Erythroblast (primary cell): ENCODE measurements at regions not wholly inside any gene's neighbourhood (a gene's known extent, or its start where the extent isn't known, plus 50 kb on each side); places are given as distances from the start of the nearest gene placed in this dataset.

Source experiments
- DNase-seq, 2 experiments: peaks; one replicate each; lab custom pipeline; 2025; lab: John Stamatoyannopoulos, UW
- GATA1 ChIP-seq: IDR thresholded peaks from 2 replicates; pipeline ENCODE4 v1.6.1; 2011; ENCODE audit warnings: low read depth, mild to moderate bottlenecking, control low read depth, low read length, moderate library complexity
- POLR2A ChIP-seq: IDR thresholded peaks from 2 replicates; pipeline ENCODE4 v1.6.1; 2011; ENCODE audit warnings: mild to moderate bottlenecking, low read length

DNA sequence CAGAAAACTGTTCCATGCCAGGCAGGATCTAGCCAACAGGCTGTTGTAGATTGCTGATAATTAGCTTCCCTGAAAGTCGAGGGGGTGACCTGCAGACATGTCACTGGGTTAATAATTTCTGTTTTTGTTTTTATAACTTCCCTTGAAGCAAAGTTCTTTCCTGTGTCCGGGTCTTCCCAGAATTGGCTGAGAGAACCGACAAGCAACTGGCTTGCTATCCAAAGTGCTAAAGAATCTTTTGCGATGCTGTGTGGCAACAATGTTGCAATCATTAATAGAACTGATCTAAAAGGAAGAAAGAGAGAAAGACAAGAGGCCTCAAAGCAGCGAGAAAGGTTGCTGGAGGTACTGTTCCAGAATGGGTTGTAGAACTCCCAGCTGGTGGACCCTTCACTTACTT lies 132.1 kb upstream of the DPP6 start:
- no peak for TF ChIP-seq GATA1
- no peak for TF ChIP-seq POLR2A

DNA sequence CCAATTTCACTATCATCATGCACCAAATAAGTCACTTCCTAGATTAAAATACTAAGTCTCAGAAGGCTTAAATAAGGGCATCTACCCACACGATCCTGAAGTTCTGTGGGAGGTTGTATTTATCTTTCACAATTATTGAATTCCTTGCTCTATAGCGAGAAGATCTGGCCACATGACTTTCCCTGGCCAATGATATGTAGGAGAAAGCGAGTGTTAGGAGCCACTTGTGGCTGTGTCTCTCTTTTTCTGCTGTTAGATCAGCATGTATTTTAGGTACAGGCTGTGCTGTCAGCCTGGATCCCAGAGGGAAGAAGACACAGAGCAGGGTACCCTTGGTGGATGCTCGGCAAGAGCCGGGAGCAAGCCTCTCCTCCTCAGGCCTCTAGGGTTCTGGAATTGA lies 131.3 kb upstream of the DPP6 start:
- no peak for DNase-seq
- TF ChIP-seq POLR2A = no peak
- TF ChIP-seq GATA1 = no peak

More for the DNA sequence above, 132.1 kb upstream of the DPP6 start:
- no peak for DNase-seq

DNA sequence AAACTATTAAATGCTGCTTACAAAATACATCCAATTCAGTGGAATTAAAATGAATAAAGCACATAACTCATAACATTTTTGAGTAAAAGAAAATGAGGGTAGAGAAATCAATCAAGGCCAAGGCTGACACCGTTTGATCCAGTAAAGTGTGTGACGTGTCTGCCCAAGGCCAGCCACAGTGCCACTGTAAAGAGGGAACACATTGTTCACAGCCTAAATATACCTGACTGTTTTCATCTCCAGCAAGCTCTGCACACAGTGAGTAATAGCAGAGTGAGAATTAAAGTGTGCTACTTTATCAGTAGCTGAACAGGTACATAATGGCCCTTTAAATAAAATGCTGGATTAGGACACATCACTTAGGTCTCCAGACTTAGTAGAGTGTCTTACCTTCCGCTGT lies 130.8 kb upstream of the DPP6 start:
- TF ChIP-seq GATA1 (no peak), POLR2A (no peak)
- DNase-seq = no peak

DNA sequence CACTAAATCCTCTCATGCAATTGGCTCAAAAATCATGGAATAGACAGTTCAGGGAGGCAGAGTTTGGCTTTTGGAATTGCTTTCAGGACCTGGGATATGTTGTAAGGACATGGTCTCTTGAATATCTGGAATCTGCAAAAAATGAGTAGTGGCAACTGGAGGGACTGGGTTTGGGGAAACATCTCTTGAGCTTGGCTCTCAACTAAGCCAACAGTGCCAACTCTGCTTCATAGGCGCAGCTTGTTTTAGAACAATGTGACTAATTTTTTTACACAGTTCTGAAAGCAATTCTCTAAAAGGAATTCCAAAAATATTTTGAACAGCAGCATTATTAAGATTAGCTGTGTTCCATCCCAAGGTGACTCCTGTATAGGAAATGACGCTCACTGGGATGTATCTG lies 121.5 kb upstream of the DPP6 start:
- TF ChIP-seq GATA1 (no peak), POLR2A (no peak)
- no peak for DNase-seq

DNA sequence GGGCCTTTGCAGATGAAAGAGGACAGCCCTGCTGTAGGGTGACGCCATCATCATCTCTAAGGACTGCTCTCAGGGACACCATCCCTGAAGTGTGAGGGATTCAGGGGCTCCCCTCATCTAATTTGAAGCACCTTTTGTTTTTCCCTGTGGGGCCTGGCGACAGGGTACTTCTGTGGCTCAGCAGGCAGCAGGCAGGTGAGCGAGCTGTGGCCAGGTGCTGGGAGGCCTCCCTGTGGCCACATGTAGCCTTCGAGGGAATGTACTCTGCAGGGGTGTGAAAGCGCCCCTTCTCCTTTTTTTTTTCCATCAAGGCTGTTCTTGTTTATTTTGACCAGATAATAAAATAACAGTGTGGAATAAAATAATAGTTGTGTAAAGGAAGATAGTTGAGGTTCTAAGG lies 118.2 kb upstream of the DPP6 start:
- no peak for DNase-seq
- no peak for TF ChIP-seq POLR2A
- TF ChIP-seq GATA1 = no peak

DNA sequence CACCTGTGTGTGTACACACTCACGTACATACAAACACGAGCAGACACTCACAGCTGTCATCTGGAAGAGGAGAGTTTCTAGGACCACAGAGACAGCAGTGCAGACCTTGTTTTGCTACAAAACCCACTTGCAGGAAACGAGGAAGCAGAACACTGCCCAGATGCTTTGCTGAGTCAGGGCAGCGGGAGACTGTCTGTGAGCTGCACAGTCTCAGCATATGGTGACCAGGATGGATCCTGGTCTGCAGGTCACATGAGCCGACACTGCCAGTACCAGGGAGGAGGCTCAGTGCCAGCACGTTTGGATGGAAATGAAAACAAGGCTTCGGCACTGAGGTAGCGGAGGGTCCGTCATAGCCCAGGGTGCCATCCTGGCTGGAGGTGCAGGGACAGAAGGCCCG lies 117.6 kb upstream of the DPP6 start:
- no peak for TF ChIP-seq GATA1
- TF ChIP-seq POLR2A = no peak
- DNase-seq = no peak

DNA sequence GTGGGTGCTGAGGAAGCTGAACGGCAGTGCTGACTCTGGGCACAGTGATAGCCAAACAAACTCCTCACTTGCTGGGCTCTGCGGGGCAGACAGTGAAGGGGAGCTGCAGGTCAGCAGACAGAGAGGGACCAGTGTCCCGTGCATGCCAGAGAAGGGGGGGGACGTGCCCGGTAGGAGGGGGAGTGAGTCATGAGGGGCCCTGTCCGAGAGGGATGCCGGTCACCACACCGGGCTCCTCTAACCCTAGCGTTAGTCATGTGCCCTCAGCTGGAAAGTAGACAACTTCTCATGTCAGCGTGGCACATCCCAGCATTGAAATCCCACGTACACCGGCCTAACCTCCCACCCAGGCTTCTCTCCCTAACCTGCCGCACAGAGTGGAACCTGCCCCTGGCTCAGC lies 117.1 kb upstream of the DPP6 start:
- TF ChIP-seq GATA1 (no peak), POLR2A (no peak)
- DNase-seq = no peak

DNA sequence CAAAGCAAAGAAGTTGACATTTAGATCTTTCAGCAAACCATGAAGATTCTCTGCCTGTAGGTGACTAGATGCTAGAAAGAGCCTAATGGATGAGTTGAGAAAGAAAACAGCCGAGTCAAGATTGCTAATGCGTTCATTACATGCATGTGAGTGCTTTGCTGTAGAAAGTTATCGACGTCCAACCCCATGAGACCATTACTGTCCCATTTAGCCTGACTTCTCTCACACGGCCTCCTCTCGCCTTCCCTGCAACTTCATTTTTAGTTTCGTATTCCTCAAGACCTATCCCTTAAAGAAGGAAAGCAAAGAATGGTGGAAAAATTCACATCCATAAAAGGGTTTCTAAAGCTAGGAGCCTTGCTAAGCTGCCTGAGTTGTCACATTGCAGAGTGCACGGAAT lies 113.7 kb upstream of the DPP6 start:
- DNase-seq = no peak
- TF ChIP-seq GATA1 (no peak), POLR2A (no peak)

DNA sequence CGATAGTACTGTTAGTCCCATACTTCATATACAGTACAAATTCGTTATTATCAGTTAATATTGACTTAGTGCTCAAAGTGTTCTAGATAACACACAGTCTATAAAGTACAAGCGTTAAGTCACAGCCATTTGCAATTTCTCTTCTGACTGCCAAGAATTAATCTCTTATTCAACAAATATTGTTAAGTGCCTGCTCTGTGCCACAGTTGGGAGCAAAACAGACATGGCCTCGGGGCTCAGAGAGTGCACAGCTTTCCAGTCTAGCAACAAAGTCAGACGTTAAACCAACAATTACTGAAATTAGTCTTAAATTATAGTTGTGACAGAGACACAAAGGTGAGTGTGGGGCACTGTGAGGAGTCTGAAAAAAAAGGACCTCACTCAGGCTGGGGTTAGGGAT lies 113.0 kb upstream of the DPP6 start:
- TF ChIP-seq POLR2A = no peak
- no peak for TF ChIP-seq GATA1
- DNase-seq = no peak

DNA sequence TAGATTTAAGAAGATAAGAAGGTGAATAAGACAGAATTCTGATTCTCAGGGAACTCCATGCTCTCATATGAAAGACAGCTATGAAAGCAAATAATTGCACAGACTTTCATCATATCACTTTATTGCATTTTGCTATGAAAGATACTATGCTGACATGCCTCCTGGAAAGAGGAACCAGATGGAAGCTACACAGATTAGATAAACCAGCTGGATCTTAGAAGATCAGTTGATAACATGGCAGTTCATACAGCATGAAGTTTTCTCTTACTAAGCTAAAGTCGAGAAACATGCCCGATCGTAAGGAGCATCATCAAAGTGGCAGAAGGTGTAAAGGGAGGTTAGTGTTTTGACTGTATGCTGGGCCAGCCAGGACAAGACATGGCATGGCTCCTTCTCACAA lies 112.5 kb upstream of the DPP6 start:
- DNase-seq = no peak
- TF ChIP-seq POLR2A (no peak), GATA1 (no peak)

DNA sequence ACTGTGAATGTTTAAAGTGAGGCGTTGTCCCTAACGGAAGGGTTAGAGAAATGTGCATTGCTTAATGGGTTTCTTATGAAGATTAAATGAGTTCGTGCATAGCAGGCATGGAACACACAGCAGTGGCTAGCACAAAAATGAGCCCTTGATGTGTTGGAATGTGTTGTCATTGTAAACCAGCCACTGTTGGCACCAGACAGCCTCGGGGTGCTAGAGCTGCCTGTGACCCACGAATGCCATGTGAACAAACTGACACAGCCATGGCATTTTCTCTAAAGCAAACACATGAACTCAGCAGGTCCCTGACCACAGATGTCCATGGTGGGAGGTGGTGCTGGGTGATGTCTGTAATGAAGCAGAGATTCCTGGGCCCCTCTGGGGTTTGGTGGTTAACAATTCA lies 111.1 kb upstream of the DPP6 start:
- DNase-seq = no peak
- TF ChIP-seq GATA1 (no peak), POLR2A (no peak)

DNA sequence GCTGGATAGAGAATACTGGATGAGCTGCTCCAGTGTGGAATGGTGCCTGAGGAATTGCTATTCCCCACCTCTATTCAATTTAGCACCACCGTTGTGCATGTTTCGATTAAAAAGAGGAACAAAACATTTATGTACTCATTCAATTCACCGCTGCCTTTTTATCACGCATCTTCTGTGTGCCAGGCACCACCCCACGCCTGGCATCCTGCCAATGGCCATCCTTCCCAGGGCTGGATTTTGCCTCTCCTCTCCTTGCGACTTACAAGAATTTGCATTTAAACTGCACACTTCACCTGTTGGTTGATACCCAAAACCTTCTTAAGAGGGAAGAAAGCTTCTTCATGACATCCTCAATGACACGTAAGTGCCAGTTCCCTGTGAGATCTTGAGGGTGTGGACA lies 110.2 kb upstream of the DPP6 start:
- TF ChIP-seq POLR2A = no peak
- no peak for TF ChIP-seq GATA1

DNA sequence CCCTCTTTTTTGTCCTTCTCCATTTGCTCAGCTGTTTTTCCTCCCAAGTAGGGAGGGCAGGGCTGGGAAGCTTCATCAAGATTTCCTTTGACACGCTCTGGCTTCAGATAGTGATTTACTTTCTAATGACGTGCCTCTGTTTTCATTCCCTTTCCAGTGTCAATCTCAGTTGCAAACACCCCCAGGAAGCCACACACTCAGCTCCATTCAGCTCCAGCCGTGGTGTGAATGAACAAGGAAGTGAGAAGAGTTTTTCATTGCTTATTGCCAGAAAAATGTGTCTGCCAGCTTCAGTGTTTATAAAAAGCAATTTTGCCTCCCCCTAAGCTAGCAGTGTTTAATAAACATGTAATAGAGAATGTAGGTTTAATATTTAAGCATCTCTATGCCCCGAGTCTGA lies 108.7 kb upstream of the DPP6 start:
- TF ChIP-seq POLR2A = no peak
- no peak for TF ChIP-seq GATA1
- no peak for DNase-seq

More for the DNA sequence above, 110.2 kb upstream of the DPP6 start:
- no peak for DNase-seq

DNA sequence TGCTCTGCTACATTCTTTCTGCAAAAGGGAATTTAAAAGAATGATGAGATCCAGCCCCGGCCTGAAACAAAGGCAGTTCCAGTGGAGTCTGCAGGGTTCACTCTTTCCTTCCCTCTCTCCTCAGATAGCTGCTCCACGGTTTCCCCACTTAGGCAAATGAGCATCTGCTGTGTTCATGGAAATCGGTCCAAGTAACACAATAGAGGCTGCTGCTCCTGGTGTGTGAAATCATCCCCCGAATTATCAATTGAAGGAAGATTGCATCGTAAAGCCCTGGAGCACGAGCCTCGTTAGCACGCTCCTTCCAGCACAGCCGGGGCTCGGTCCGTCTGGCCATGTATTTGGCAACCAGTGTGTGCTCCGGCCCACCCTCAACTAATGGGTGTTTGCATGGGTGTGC lies 108.3 kb upstream of the DPP6 start:
- TF ChIP-seq POLR2A (no peak), GATA1 (no peak)

DNA sequence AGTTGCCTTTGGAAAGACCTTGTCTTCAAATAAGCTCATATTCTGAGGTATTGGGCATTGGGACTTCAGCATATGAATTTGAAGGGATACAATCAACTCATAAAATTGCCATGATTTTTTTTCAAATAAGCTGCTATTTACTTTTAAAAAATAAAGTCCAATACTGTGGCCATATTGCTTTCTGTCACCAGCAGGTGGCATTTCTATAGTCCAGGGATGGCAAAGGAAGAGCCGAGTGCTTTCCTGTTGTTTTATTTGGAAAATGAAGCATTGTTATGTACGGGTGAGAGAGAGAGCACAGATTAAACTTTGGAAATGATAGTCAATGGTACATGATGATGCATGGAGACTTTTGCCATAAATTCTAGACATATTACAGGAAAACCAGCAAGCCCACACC lies 104.1 kb upstream of the DPP6 start:
- TF ChIP-seq POLR2A = no peak
- no peak for TF ChIP-seq GATA1

More for the DNA sequence above, 108.3 kb upstream of the DPP6 start:
- DNase-seq = no peak

DNA sequence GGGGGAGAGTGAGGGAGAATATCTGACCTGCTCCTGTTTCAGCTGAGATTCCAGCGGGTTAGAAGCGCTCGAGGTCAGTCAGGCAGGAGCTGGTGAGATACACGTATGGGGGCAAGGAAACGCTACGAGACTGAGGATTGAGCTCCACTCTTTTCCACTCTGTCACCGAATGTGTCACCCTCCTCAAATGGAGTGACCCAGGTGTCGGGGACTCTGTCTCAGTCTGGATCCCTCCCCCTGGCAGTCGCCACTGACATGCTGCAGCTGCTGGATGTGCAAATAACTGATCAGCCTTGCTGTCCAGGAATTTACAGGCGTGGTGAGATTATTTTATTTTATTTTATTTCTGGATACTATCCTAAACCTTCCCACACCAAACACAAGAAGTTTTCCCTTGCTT lies 100.9 kb upstream of the DPP6 start:
- no peak for DNase-seq
- TF ChIP-seq POLR2A = no peak
- no peak for TF ChIP-seq GATA1

More for the DNA sequence above, 104.1 kb upstream of the DPP6 start:
- no peak for DNase-seq
